GM12864 (cell line): ENCODE measurements at regions not wholly inside any gene's neighbourhood (a gene's known extent, or its start where the extent isn't known, plus 50 kb on each side); places are given as distances from the start of the nearest gene placed in this dataset.

ENCODE experiments used
- DNase-seq: peaks from one replicate; pipeline ENCODE4 v3.0.0-alpha.2; 2011; ENCODE audit warnings: low read depth
- H3K4me3 ChIP-seq: 2 replicates; pipeline ENCODE4 v1.5.1; 2011; ENCODE audit warnings: mild to moderate bottlenecking, low read depth, low read length, control low read depth
- CTCF ChIP-seq: IDR thresholded peaks from 2 replicates; pipeline ENCODE4 v1.5.1; 2011; ENCODE audit warnings: low read depth, mild to moderate bottlenecking, moderate library complexity, low read length, control low read depth, inconsistent platforms; ENCODE audit errors: missing control alignments

GRCh38 chr15:70281811-70282307 lies 184.1 kb upstream of the TLE3 start:
- H3K4me3 ChIP-seq, result no peak overlapping the region
- no peak for TF ChIP-seq CTCF
- no peak for DNase-seq

GRCh38 chr15:70281261-70281810 lies 183.6 kb upstream of the TLE3 start:
- no peak for DNase-seq
- TF ChIP-seq CTCF, result no peak
- no peak overlapping the region for H3K4me3 ChIP-seq

- H3K4me3 ChIP-seq, result no peak overlapping the region
- DNase-seq, result no peak
- TF ChIP-seq CTCF, result no peak
Measured at GRCh38 chr15:70280781-70281180, 183.1 kb upstream of the TLE3 start.

- no peak for TF ChIP-seq CTCF
- no peak overlapping the region for H3K4me3 ChIP-seq
- DNase-seq, result no peak
Measured at GRCh38 chr15:70279096-70279495, 181.4 kb upstream of the TLE3 start.

- DNase-seq, result no peak
- no peak overlapping the region for H3K4me3 ChIP-seq
- no peak for TF ChIP-seq CTCF
Measured at GRCh38 chr15:70278644-70279043, 180.9 kb upstream of the TLE3 start.

- no peak for TF ChIP-seq CTCF
- DNase-seq, result no peak
- no peak overlapping the region for H3K4me3 ChIP-seq
Measured at GRCh38 chr15:70277556-70277955, 179.8 kb upstream of the TLE3 start.

- DNase-seq, result no peak
- TF ChIP-seq CTCF, result no peak
- no peak overlapping the region for H3K4me3 ChIP-seq
Measured at GRCh38 chr15:70276401-70276800, 178.7 kb upstream of the TLE3 start.
